ENCODE measurements at regions not wholly inside any gene's neighbourhood (a gene's known extent, or its start where the extent isn't known, plus 50 kb on each side); places are given as distances from the start of the nearest gene placed in this dataset.

- Mint-ChIP-seq H3K27ac (ENCODE audit: unreplicated experiment) (no peak overlapping the region), H3K27me3 (ENCODE audit: insufficient read depth, unreplicated experiment) (no peaks in the 10 kb centered on the region), H3K36me3 (ENCODE audit: insufficient read depth, unreplicated experiment) (no peaks in the 10 kb centered on the region), H3K9me3 (ENCODE audit: unreplicated experiment) (peaks cover 2% of the 10 kb centered on the region), H3K4me1 (ENCODE audit: low read depth, unreplicated experiment) (peaks cover 7% of the 10 kb centered on the region), H3K4me3 (ENCODE audit: unreplicated experiment) (no peak overlapping the region)
- DNase-seq = no peak
- ChIA-PET POLR2A (no interaction called here), CTCF (no interaction called here)
- no peaks in the 10 kb centered on the region for H3K9me3 ChIP-seq
- no TSS peak for BruUV-seq (replicated peaks)
- no peaks in the 10 kb centered on the region for H3K27me3 ChIP-seq (replicated peaks; ENCODE audit: control insufficient read depth, insufficient read depth, low read length)
- no peaks in the 10 kb centered on the region for H3K36me3 ChIP-seq (ENCODE audit: control insufficient read depth, insufficient read depth, low read length)
- intact Hi-C loops (cut with micrococcal nuclease; ENCODE audit: unreplicated experiment) = loop anchor here (10.0 kb wide), 1 partner anchor 126 kb away; no protein-coding TSS in a partner anchor
- peaks cover 8% of the 10 kb centered on the region; the same call in 1 of the 2 replicates for H3K4me1 ChIP-seq
- TF ChIP-seq, protein P1, sequence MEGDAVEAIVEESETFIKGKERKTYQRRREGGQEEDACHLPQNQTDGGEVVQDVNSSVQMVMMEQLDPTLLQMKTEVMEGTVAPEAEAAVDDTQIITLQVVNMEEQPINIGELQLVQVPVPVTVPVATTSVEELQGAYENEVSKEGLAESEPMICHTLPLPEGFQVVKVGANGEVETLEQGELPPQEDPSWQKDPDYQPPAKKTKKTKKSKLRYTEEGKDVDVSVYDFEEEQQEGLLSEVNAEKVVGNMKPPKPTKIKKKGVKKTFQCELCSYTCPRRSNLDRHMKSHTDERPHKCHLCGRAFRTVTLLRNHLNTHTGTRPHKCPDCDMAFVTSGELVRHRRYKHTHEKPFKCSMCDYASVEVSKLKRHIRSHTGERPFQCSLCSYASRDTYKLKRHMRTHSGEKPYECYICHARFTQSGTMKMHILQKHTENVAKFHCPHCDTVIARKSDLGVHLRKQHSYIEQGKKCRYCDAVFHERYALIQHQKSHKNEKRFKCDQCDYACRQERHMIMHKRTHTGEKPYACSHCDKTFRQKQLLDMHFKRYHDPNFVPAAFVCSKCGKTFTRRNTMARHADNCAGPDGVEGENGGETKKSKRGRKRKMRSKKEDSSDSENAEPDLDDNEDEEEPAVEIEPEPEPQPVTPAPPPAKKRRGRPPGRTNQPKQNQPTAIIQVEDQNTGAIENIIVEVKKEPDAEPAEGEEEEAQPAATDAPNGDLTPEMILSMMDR (IDR thresholded peaks at IDR 0.05; ENCODE audit: insufficient read depth in 1 of 2, low read depth in 1 of 2, low read length in 1 of 2, severe bottlenecking in 1 of 2, unreplicated experiment in 1 of 2) = no peak
- no peak overlapping the region for H3K4me3 ChIP-seq (ENCODE audit: low read depth, low read length)
These were observed 86.4 kb upstream of the SORBS2 start for GRCh38 chr4:185898413-185898812.

GRCh38 chr4:185899833-185900232 is 87.8 kb upstream of the SORBS2 start:
- no peak for DNase-seq
- intact Hi-C loops (cut with micrococcal nuclease; ENCODE audit: unreplicated experiment) = loop anchor here (10.0 kb wide), 1 partner anchor 125 kb away; no protein-coding TSS in a partner anchor
- no TSS peak for BruUV-seq (replicated peaks)
- no peaks in the 10 kb centered on the region for H3K36me3 ChIP-seq (ENCODE audit: control insufficient read depth, insufficient read depth, low read length)
- H3K9me3 ChIP-seq = no peaks in the 10 kb centered on the region
- peaks cover 7% of the 10 kb centered on the region for H3K4me1 Mint-ChIP-seq (ENCODE audit: low read depth, unreplicated experiment)
- no peaks in the 10 kb centered on the region for H3K27me3 ChIP-seq (replicated peaks; ENCODE audit: control insufficient read depth, insufficient read depth, low read length)
- POLR2A ChIA-PET = no interaction called here
- H3K27ac Mint-ChIP-seq (ENCODE audit: unreplicated experiment) = no peak overlapping the region
- no peaks in the 10 kb centered on the region for H3K9me3 Mint-ChIP-seq (ENCODE audit: unreplicated experiment)
- TF ChIP-seq, protein P1 (IDR thresholded peaks at IDR 0.05; ENCODE audit: insufficient read depth in 1 of 2, low read depth in 1 of 2, low read length in 1 of 2, severe bottlenecking in 1 of 2, unreplicated experiment in 1 of 2) = no peak
- H3K4me1 ChIP-seq = peaks cover 8% of the 10 kb centered on the region; the same call in 1 of the 2 replicates
- CTCF ChIA-PET = no interaction called here
- no peaks in the 10 kb centered on the region for H3K36me3 Mint-ChIP-seq (ENCODE audit: insufficient read depth, unreplicated experiment)
- no peak overlapping the region for H3K4me3 ChIP-seq (ENCODE audit: low read depth, low read length)
- H3K27me3 Mint-ChIP-seq (ENCODE audit: insufficient read depth, unreplicated experiment) = no peaks in the 10 kb centered on the region
- H3K4me3 Mint-ChIP-seq (ENCODE audit: unreplicated experiment) = no peak overlapping the region

- TF ChIP-seq, protein P1 (IDR thresholded peaks at IDR 0.05; ENCODE audit: insufficient read depth in 1 of 2, low read depth in 1 of 2, low read length in 1 of 2, severe bottlenecking in 1 of 2, unreplicated experiment in 1 of 2) = no peak
- ChIA-PET CTCF (no interaction called here), POLR2A (no interaction called here)
- H3K4me1 Mint-ChIP-seq (ENCODE audit: low read depth, unreplicated experiment) = no peaks in the 10 kb centered on the region
- intact Hi-C loops (cut with micrococcal nuclease; ENCODE audit: unreplicated experiment) = no loop called here
- H3K36me3 Mint-ChIP-seq (ENCODE audit: insufficient read depth, unreplicated experiment) = no peaks in the 10 kb centered on the region
- Histone ChIP-seq H3K27me3 (replicated peaks; ENCODE audit: control insufficient read depth, insufficient read depth, low read length) (no peaks in the 10 kb centered on the region), H3K36me3 (ENCODE audit: control insufficient read depth, insufficient read depth, low read length) (no peaks in the 10 kb centered on the region), H3K4me3 (ENCODE audit: low read depth, low read length) (no peak overlapping the region), H3K9me3 (no peaks in the 10 kb centered on the region), H3K4me1 (peaks cover 5% of the 10 kb centered on the region; the same call in 1 of the 2 replicates)
- no peak for DNase-seq
- H3K4me3 Mint-ChIP-seq (ENCODE audit: unreplicated experiment) = no peak overlapping the region
- no peak overlapping the region for H3K27ac Mint-ChIP-seq (ENCODE audit: unreplicated experiment)
- H3K27me3 Mint-ChIP-seq (ENCODE audit: insufficient read depth, unreplicated experiment) = no peaks in the 10 kb centered on the region
- no TSS peak for BruUV-seq (replicated peaks)
- H3K9me3 Mint-ChIP-seq (ENCODE audit: unreplicated experiment) = no peaks in the 10 kb centered on the region
These were observed 90.7 kb upstream of the SORBS2 start for GRCh38 chr4:185902654-185903053.
